Fibroblast of skin of left biceps (primary cell): ENCODE measurements at regions not wholly inside any gene's neighbourhood (a gene's known extent, or its start where the extent isn't known, plus 50 kb on each side); places are given as distances from the start of the nearest gene placed in this dataset.
A peak's percentile ranks its signal among the peaks of the same experiment; 100 is the strongest.

Experiments used
- DNase-seq, 2 experiments: peaks; one replicate each; pipeline ENCODE4 v3.0.0-alpha.2; 2013; ENCODE audit warnings: low read depth in 2 of 2

GRCh38 chr6:44049989-44050871 lies 77.0 kb downstream of the MRPL14 start:
- DNase-seq: no peak

GRCh38 chr6:44049163-44049988 lies 77.9 kb downstream of the MRPL14 start:
- no peak for DNase-seq

- no peak for DNase-seq
Observed at GRCh38 chr6:44048277-44048676, 79.0 kb downstream of the MRPL14 start.

GRCh38 chr6:44047801-44048200 lies 79.5 kb downstream of the MRPL14 start:
- DNase-seq: no peak

- DNase-seq: no peak
Observed at GRCh38 chr6:44047179-44047546, 80.1 kb downstream of the MRPL14 start.

- DNase-seq: no peak
Observed at GRCh38 chr6:44046516-44047178, 80.6 kb downstream of the MRPL14 start.

GRCh38 chr6:44045672-44046015 lies 81.6 kb downstream of the MRPL14 start:
- no peak for DNase-seq

- DNase-seq: no peak
Observed at GRCh38 chr6:44044940-44045671, 82.1 kb downstream of the MRPL14 start.

- no peak for DNase-seq
Observed at GRCh38 chr6:44044154-44044539, 83.1 kb downstream of the MRPL14 start.

- DNase-seq: no peak
Observed at GRCh38 chr6:44043479-44044153, 83.6 kb downstream of the MRPL14 start.

- DNase-seq: no peak
Observed at GRCh38 chr6:44042989-44043478, 84.2 kb downstream of the MRPL14 start.

GRCh38 chr6:44042261-44042988 lies 84.8 kb downstream of the MRPL14 start:
- DNase-seq: no peak

GRCh38 chr6:44041461-44042260 lies 85.6 kb downstream of the MRPL14 start:
- peak; percentile 98 for DNase-seq

GRCh38 chr6:44040786-44041185 lies 86.5 kb downstream of the MRPL14 start:
- DNase-seq: no peak

GRCh38 chr6:44039839-44040350 lies 87.4 kb downstream of the MRPL14 start:
- no peak for DNase-seq

- DNase-seq: no peak
Observed at GRCh38 chr6:44039191-44039719, 88.0 kb downstream of the MRPL14 start.

GRCh38 chr6:44038543-44039065 lies 88.6 kb downstream of the MRPL14 start:
- DNase-seq: no peak

- no peak for DNase-seq
Observed at GRCh38 chr6:44037847-44038542, 89.3 kb downstream of the MRPL14 start.
